ENCODE measurements at regions not wholly inside any gene's neighbourhood (a gene's known extent, or its start where the extent isn't known, plus 50 kb on each side); places are given as distances from the start of the nearest gene placed in this dataset.

GRCh38 chr11:106288822-106289387, 211.4 kb downstream of the AASDHPPT start:
- Histone ChIP-seq H3K9ac (ENCODE audit: insufficient read depth, low read depth, low read length) (no peak overlapping the region), H3K4me1 (ENCODE audit: insufficient read depth, low read length) (no peaks in the 10 kb centered on the region), H4K20me1 (ENCODE audit: insufficient read depth, low read length) (no peaks in the 10 kb centered on the region), H3K4me2 (ENCODE audit: low read depth, low read length) (no peak overlapping the region), H3K79me2 (ENCODE audit: insufficient read depth, low read length) (no peaks in the 10 kb centered on the region), H3K27me3 (ENCODE audit: control insufficient read depth in 1 of 2, insufficient read depth in 2 of 2, low read length in 2 of 2) (no peaks in the 10 kb centered on the region), H2AFZ (ENCODE audit: low read length) (no peak overlapping the region), H3K27ac (ENCODE audit: extremely low read length, insufficient read depth, low read length) (no peak overlapping the region), H3K4me3 (replicated peaks in 1 of 3; ENCODE audit: insufficient read depth in 1 of 3, low read depth in 2 of 3, low read length in 3 of 3) (no peak overlapping the region), H3K36me3 (replicated peaks in 1 of 2; ENCODE audit: control insufficient read depth in 1 of 2, insufficient read depth in 2 of 2, low read length in 2 of 2) (no peaks in the 10 kb centered on the region), H3K9me3 (ENCODE audit: low read length) (peaks cover 11% of the 10 kb centered on the region; the same call in 1 of the 2 replicates)
- no TSS peak for BruUV-seq (replicated peaks)
- CTCF ChIA-PET (ENCODE audit: low intra/inter-chr PET ratio, low total read pairs), result no interaction called here
- POLR2A ChIA-PET, result no interaction called here
- in situ Hi-C loops (cut with HindIII; ENCODE audit: extremely low pct_ligation_motif_present, low pct_unique_long_range_greater_than_20kb) (no loop called here), intact Hi-C loops (cut with micrococcal nuclease; ENCODE audit: unreplicated experiment) (no loop called here)
- ATAC-seq, result no peak
- 0% methylated on average over 1 of the region's 1 CpG for WGBS (ENCODE audit: low lambda C conversion rate)
- FAIRE-seq, result no peak
- no peak for DNase-seq (ENCODE audit: low spot score)
- no peak for TF ChIP-seq ETS1 (CRISPR knock-in tag; IDR thresholded peaks at IDR 0.05)
- TF ChIP-seq ZBTB20 (CRISPR knock-in tag; IDR thresholded peaks at IDR 0.05; ENCODE audit: borderline replicate concordance, low read depth), result no peak
- no peak for TF ChIP-seq HNRNPL (IDR thresholded peaks at IDR 0.05; ENCODE audit: low read depth, low read length)
- TF ChIP-seq SNAI1 (CRISPR knock-in tag; IDR thresholded peaks at IDR 0.05; ENCODE audit: borderline replicate concordance), result no peak
- TF ChIP-seq GMEB1 (CRISPR knock-in tag; IDR thresholded peaks at IDR 0.05; ENCODE audit: borderline replicate concordance), result no peak
- no peak for TF ChIP-seq HNF4G (IDR thresholded peaks at IDR 0.05; ENCODE audit: borderline replicate concordance, low read depth, low read length)
- TF ChIP-seq HNF4G (CRISPR knock-in tag; IDR thresholded peaks at IDR 0.05; ENCODE audit: borderline replicate concordance, low read depth), result no peak
- TF ChIP-seq ZNF75D (CRISPR knock-in tag; IDR thresholded peaks at IDR 0.05; ENCODE audit: borderline replicate concordance), result no peak
- no peak for TF ChIP-seq ATRX (CRISPR knock-in tag; IDR thresholded peaks at IDR 0.05; ENCODE audit: borderline replicate concordance)
- TF ChIP-seq ZMYM3 (CRISPR knock-in tag; IDR thresholded peaks at IDR 0.05), result no peak
- no peak for TF ChIP-seq AHDC1 (CRISPR knock-in tag; IDR thresholded peaks at IDR 0.05; ENCODE audit: borderline replicate concordance)
- no peak for TF ChIP-seq ZNF10 (CRISPR knock-in tag; IDR thresholded peaks at IDR 0.05; ENCODE audit: borderline replicate concordance, low read depth)
- no peak for TF ChIP-seq ZBTB46 (CRISPR knock-in tag; IDR thresholded peaks at IDR 0.05; ENCODE audit: borderline replicate concordance)
- TF ChIP-seq ATF7 (IDR thresholded peaks at IDR 0.05), result no peak
- no peak for TF ChIP-seq ATF7 (CRISPR knock-in tag; IDR thresholded peaks at IDR 0.05)
